ENCODE measurements at regions not wholly inside any gene's neighbourhood (a gene's known extent, or its start where the extent isn't known, plus 50 kb on each side); places are given as distances from the start of the nearest gene placed in this dataset.

- Histone ChIP-seq H3K9me3 (no peaks in the 10 kb centered on the region), H3K36me3 (no peaks in the 10 kb centered on the region), H3K4me3 (no peak overlapping the region), H3K27ac (no peak overlapping the region), H3K27me3 (no peaks in the 10 kb centered on the region), H3K4me1 (no peaks in the 10 kb centered on the region)
- intact Hi-C loops (cut with DNase I): no loop called here
- ATAC-seq: no peak
- WGBS, 2 donors: 37 to 57% methylated on average over 4 of the region's 4 CpGs
- DNase-seq: no peak
- TF ChIP-seq CTCF (IDR thresholded peaks at IDR 0.05): no peak
- no peak for FAIRE-seq
These were observed 502.9 kb downstream of the HTR7 start for GRCh38 chr10:90354914-90355313.

GRCh38 chr10:90363799-90364483 is 493.9 kb downstream of the HTR7 start:
- intact Hi-C loops (cut with DNase I): no loop called here
- Histone ChIP-seq H3K4me1 (no peaks in the 10 kb centered on the region), H3K27ac (no peak overlapping the region), H3K36me3 (no peaks in the 10 kb centered on the region), H3K9me3 (no peaks in the 10 kb centered on the region), H3K4me3 (no peak overlapping the region), H3K27me3 (no peaks in the 10 kb centered on the region)
- TF ChIP-seq CTCF (IDR thresholded peaks at IDR 0.05): no peak
- DNase-seq (no peak), FAIRE-seq (no peak), ATAC-seq (no peak)
- 49 to 53% methylated on average over 4 of the region's 4 CpGs for WGBS, 2 donors

GRCh38 chr10:90372451-90372850 is 485.4 kb downstream of the HTR7 start:
- Histone ChIP-seq H3K9me3 (no peaks in the 10 kb centered on the region), H3K4me1 (no peaks in the 10 kb centered on the region), H3K27ac (no peak overlapping the region), H3K4me3 (no peak overlapping the region), H3K36me3 (no peaks in the 10 kb centered on the region), H3K27me3 (no peaks in the 10 kb centered on the region)
- FAIRE-seq (no peak), ATAC-seq (no peak), DNase-seq (no peak)
- intact Hi-C loops (cut with DNase I): no loop called here
- no peak for TF ChIP-seq CTCF (IDR thresholded peaks at IDR 0.05)
- WGBS, 2 donors: 51 to 63% methylated on average over 2 of the region's 2 CpGs

- no peaks in the 10 kb centered on the region for H3K9me3 ChIP-seq
- no peaks in the 10 kb centered on the region for H3K36me3 ChIP-seq
- ATAC-seq (no peak), FAIRE-seq (no peak), DNase-seq (no peak)
- intact Hi-C loops (cut with DNase I): no loop called here
- H3K27ac ChIP-seq: no peak overlapping the region
- H3K4me1 ChIP-seq: no peaks in the 10 kb centered on the region
- H3K27me3 ChIP-seq: no peaks in the 10 kb centered on the region
- H3K4me3 ChIP-seq: no peak overlapping the region
- no peak for TF ChIP-seq CTCF (IDR thresholded peaks at IDR 0.05)
- 64 to 72% methylated on average over 1 of the region's 1 CpG for WGBS, 2 donors
These were observed 483.9 kb downstream of the HTR7 start for GRCh38 chr10:90373911-90374310.

GRCh38 chr10:90378524-90379076 is 479.2 kb downstream of the HTR7 start:
- Histone ChIP-seq H3K9me3 (no peaks in the 10 kb centered on the region), H3K4me1 (no peaks in the 10 kb centered on the region), H3K36me3 (no peaks in the 10 kb centered on the region), H3K4me3 (no peak overlapping the region), H3K27me3 (no peaks in the 10 kb centered on the region), H3K27ac (no peak overlapping the region)
- ATAC-seq (no peak), DNase-seq (no peak), FAIRE-seq (no peak)
- 70 to 78% methylated on average over 3 of the region's 3 CpGs for WGBS, 2 donors
- intact Hi-C loops (cut with DNase I): no loop called here
- no peak for TF ChIP-seq CTCF (IDR thresholded peaks at IDR 0.05)
